Keratinocyte (primary cell): ENCODE measurements at regions not wholly inside any gene's neighbourhood (a gene's known extent, or its start where the extent isn't known, plus 50 kb on each side); places are given as distances from the start of the nearest gene placed in this dataset.

Experiments
- DNase-seq: peaks from one replicate; pipeline ENCODE4 v3.0.0-alpha.2; 2011; ENCODE audit warnings: low read depth, missing footprints, low spot score
- FAIRE-seq: peaks from 2 replicates; lab custom pipeline; 2011; peaks lifted over from hg19 to GRCh38; lab: Jason Lieb, UNC
- H2AFZ ChIP-seq: 2 replicates; pipeline ENCODE4 v1.6.0; 2012; ENCODE audit warnings: low read length, control low read depth, inconsistent platforms; ENCODE audit not compliant: control insufficient read depth
- H3K27ac ChIP-seq: 2 replicates; pipeline ENCODE4 v1.5.1; 2011; ENCODE audit warnings: low read length; ENCODE audit not compliant: control insufficient read depth, insufficient read depth
- H3K27me3 ChIP-seq: 3 replicates; pipeline ENCODE4 v1.6.0; 2011; ENCODE audit warnings: low read length; ENCODE audit not compliant: control insufficient read depth, insufficient read depth; ENCODE audit errors: extremely low read depth
- H3K36me3 ChIP-seq, 2 experiments: 2 replicates in 1 of 2; 3 replicates in 1 of 2; pipeline ENCODE4 v1.5.1; 2011; ENCODE audit warnings: low read length in 2 of 2, mild to moderate bottlenecking in 1 of 2; ENCODE audit not compliant: control insufficient read depth in 2 of 2, insufficient read depth in 2 of 2; ENCODE audit errors: extremely low read depth in 1 of 2
- H3K4me1 ChIP-seq: 3 replicates; pipeline ENCODE4 v1.5.1; 2011; ENCODE audit warnings: low read length; ENCODE audit not compliant: control insufficient read depth, insufficient read depth; ENCODE audit errors: extremely low read depth
- H3K4me2 ChIP-seq: 3 replicates; pipeline ENCODE4 v1.6.0; 2011; ENCODE audit warnings: low read depth, low read length; ENCODE audit not compliant: control insufficient read depth, insufficient read depth; ENCODE audit errors: extremely low read depth
- H3K4me3 ChIP-seq, 3 experiments: fragments of 200-600 bp in 1 of 3; sonication (generic) in 1 of 3; 2 replicates in 2 of 3; 3 replicates in 1 of 3; pipeline ENCODE4 v1.5.1; 2011 to 2016; ENCODE audit warnings: low read length in 3 of 3, mild to moderate bottlenecking in 3 of 3, control low read depth in 2 of 3, inconsistent platforms in 1 of 3, low read depth in 1 of 3, mixed read lengths in 1 of 3, mixed run types in 1 of 3, moderate library complexity in 1 of 3; ENCODE audit not compliant: control insufficient read depth in 2 of 3, insufficient read depth in 2 of 3; ENCODE audit errors: extremely low read depth in 1 of 3
- H3K79me2 ChIP-seq: 2 replicates; pipeline ENCODE4 v1.6.0; 2012; ENCODE audit warnings: low read length; ENCODE audit not compliant: control insufficient read depth, insufficient read depth
- H3K9ac ChIP-seq: 3 replicates; pipeline ENCODE4 v1.6.0; 2011; ENCODE audit warnings: low read length; ENCODE audit not compliant: control insufficient read depth, insufficient read depth; ENCODE audit errors: extremely low read depth
- H3K9me1 ChIP-seq: 3 replicates; pipeline ENCODE4 v1.6.0; 2011; ENCODE audit warnings: low read length; ENCODE audit not compliant: control insufficient read depth, insufficient read depth; ENCODE audit errors: extremely low read depth
- H3K9me3 ChIP-seq: 2 replicates; pipeline ENCODE4 v1.5.1; 2012; ENCODE audit warnings: low read depth, low read length; ENCODE audit not compliant: control insufficient read depth
- H4K20me1 ChIP-seq: 3 replicates; pipeline ENCODE4 v1.6.0; 2011; ENCODE audit warnings: low read length; ENCODE audit not compliant: control insufficient read depth, insufficient read depth; ENCODE audit errors: extremely low read depth
- CTCF ChIP-seq, 3 experiments: IDR thresholded peaks in 1 of 3; conservative IDR thresholded peaks in 1 of 3; optimal IDR thresholded peaks in 1 of 3; 2 replicates in 2 of 3; 3 replicates in 1 of 3; pipeline versions ENCODE3 to v1.5.1; 2011; ENCODE audit warnings: low read length in 3 of 3, mild to moderate bottlenecking in 3 of 3, moderate library complexity in 2 of 3, control low read depth in 1 of 3, inconsistent platforms in 1 of 3; ENCODE audit not compliant: insufficient read depth in 2 of 3; ENCODE audit errors: extremely low read depth in 1 of 3
- EZH2 ChIP-seq: IDR thresholded peaks from one replicate; pipeline ENCODE4 v1.6.1; 2012; ENCODE audit warnings: inconsistent platforms, mild to moderate bottlenecking, low read length, moderate library complexity
- dilution Hi-C: fragments of 300-500 bp; cut with MboI; formaldehyde crosslinking; loops from one replicate; pipeline ENCODE4 v1.7.0; 2020; ENCODE audit warnings: low sequenced_read_pairs; ENCODE audit not compliant: extremely low pct_ligation_motif_present

GRCh38 chr18:52063923-52064322, 276.1 kb upstream of the DCC start:
- no peak overlapping the region for H2AFZ ChIP-seq
- dilution Hi-C loops = no loop called here

DNA sequence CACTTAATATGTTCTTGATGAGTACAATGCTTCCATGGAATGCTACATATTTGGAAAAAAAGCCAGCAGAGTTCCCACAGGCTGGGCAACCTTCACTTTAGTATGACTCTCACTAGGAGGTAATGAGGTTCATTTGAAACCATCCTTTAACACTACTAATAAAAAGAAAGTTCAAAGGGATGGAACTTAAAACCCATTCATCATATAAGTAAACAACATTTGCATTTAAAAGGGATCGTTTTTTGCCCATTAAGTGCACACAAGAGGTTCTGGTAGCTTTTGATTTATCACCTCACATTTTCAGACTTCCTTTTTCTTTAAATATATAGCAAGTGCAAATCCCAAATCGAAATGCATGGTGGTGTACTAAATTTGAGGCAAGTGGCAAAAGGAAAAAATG, 270.8 kb upstream of the DCC start:
- dilution Hi-C loops = no loop called here
- Histone ChIP-seq H2AFZ (no peak overlapping the region), H3K4me2 (no peak overlapping the region), H3K4me1 (no peaks in the 10 kb centered on the region), H3K27ac (no peak overlapping the region), H4K20me1 (no peaks in the 10 kb centered on the region), H3K9me1 (no peaks in the 10 kb centered on the region), H3K4me3 (no peak overlapping the region), H3K9ac (no peak overlapping the region), H3K79me2 (no peaks in the 10 kb centered on the region), H3K36me3 (no peaks in the 10 kb centered on the region), H3K9me3 (no peaks in the 10 kb centered on the region), H3K27me3 (no peaks in the 10 kb centered on the region)
- DNase-seq (no peak), FAIRE-seq (no peak)
- TF ChIP-seq EZH2 (no peak), CTCF (optimal IDR thresholded peaks at IDR 0.05 in 1 of 3, IDR thresholded peaks at IDR 0.05 in 1 of 3, conservative IDR thresholded peaks at IDR 0.05 in 1 of 3; ENCODE audit: extremely low read depth in 1 of 3, insufficient read depth in 2 of 3, low read length in 3 of 3) (no peak)

More at GRCh38 chr18:52063923-52064322, 276.1 kb upstream of the DCC start:
- Histone ChIP-seq H3K4me3 (no peak overlapping the region), H3K27ac (no peak overlapping the region), H3K9me1 (no peaks in the 10 kb centered on the region), H3K79me2 (no peaks in the 10 kb centered on the region), H3K36me3 (no peaks in the 10 kb centered on the region), H3K27me3 (no peaks in the 10 kb centered on the region), H3K9ac (no peak overlapping the region), H3K9me3 (no peaks in the 10 kb centered on the region), H3K4me1 (no peaks in the 10 kb centered on the region), H4K20me1 (no peaks in the 10 kb centered on the region), H3K4me2 (no peak overlapping the region)
- FAIRE-seq = no peak
- DNase-seq = no peak
- no peak for TF ChIP-seq CTCF (optimal IDR thresholded peaks at IDR 0.05 in 1 of 3, IDR thresholded peaks at IDR 0.05 in 1 of 3, conservative IDR thresholded peaks at IDR 0.05 in 1 of 3; ENCODE audit: extremely low read depth in 1 of 3, insufficient read depth in 2 of 3, low read length in 3 of 3)
- TF ChIP-seq EZH2 = no peak
